HG02973 (cell line): ENCODE measurements at regions not wholly inside any gene's neighbourhood (a gene's known extent, or its start where the extent isn't known, plus 50 kb on each side); places are given as distances from the start of the nearest gene placed in this dataset.
"Not testable (repeated sequence)": the region's sequence is repeated elsewhere in the genome, so short reads cannot be mapped to it uniquely, and the experiment has no call there.

Experiments
- ATAC-seq: cut with Tn5 transposase; IDR thresholded peaks from one replicate; pipeline ENCODE4 v1.9.1; 2021; ENCODE audit warnings: moderate library complexity; ENCODE audit not compliant: unreplicated experiment

DNA sequence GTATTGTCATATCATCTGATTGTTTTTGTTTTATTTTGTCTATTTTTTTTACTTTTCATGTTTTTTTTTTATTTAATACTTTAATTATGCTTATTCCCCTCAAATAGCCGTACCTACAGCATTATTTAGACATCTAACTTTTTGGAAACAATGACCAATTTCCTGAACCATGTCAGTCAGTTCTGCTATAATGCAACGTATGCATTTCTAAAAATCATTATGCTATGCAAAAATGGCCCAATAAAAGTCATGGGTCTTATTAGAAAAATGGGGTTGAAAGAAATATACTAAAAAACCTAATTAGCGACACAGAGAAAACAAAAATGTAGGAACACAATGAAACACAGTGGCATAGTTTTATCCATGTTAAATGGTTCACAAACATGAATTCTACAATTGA lies 1454.7 kb downstream of the GRIK2 start:
- ATAC-seq: no peak

DNA sequence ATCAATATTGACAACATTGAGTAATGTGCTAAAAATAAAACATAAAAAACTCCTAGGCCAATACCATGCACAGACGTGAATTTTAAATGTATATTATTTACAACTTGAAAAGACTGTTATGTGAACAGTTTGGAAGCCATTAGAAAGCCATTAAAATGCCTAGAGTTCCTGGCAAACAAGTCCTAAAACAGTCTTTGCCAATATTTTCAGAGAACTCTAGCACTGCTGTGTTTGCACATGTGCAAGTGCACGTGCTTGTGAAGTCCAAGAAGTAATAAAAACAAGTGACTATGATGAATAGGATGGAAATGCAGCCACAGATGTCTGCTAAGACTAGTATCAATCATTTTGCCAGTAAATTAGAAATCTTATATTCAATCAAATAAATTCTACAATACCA lies 1447.6 kb downstream of the GRIK2 start:
- ATAC-seq: no peak

DNA sequence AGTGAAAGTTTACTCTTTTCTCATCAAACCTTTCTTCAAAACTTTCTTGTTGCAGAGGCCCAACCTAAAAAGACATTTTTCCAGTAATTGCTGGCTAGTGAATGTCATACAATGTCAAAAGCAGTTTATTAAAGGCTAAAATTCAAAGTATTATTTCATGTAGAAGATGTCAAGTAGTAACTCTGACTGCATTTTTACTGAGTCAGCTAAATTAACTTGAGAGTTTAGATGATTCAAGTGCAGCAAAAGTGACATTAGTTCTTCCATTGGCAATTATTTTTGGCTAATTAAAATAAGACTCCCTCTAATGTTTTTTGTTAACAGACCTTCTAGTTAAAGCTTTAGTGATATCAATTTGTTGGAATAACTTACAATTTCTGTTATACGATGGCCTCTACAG lies 1438.5 kb downstream of the GRIK2 start:
- no peak for ATAC-seq

DNA sequence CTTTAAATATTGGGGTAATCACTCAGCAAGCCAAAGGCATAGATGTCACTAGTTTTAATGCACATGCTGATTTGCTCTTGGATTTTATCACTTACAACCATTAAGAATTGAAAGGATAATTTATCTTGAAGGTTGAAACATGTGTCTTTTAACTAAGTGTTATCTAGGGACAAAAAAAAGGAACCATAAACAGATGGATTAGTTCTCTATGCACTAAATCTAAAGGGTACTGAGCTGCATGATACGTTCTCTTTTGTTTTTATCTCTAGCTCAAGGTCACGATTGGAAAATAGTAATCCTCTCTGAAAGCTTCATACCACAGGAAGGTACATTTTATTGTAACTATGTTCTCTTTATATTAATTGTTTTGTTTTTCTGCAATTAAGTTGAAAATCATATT lies 1426.6 kb downstream of the GRIK2 start:
- ATAC-seq: no peak

DNA sequence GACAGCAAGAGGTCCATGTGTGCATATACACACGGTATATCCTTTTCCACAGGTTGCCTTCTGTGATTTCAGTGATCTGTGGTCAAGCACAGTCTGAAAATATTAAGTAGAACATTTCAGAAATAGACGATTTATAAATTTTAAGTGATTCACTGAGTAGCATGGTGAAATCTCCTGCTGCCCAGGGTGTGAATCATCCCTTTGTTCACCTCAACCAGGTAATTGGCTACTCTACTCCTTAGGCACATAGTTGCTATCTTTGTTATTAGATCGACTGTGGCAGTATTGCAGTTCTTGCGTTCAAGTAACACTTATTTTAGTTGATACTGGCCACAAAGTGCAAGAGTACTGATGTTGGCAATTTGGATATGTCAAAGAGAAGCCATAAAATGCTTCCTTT lies 1421.7 kb downstream of the GRIK2 start:
- ATAC-seq: no peak

DNA sequence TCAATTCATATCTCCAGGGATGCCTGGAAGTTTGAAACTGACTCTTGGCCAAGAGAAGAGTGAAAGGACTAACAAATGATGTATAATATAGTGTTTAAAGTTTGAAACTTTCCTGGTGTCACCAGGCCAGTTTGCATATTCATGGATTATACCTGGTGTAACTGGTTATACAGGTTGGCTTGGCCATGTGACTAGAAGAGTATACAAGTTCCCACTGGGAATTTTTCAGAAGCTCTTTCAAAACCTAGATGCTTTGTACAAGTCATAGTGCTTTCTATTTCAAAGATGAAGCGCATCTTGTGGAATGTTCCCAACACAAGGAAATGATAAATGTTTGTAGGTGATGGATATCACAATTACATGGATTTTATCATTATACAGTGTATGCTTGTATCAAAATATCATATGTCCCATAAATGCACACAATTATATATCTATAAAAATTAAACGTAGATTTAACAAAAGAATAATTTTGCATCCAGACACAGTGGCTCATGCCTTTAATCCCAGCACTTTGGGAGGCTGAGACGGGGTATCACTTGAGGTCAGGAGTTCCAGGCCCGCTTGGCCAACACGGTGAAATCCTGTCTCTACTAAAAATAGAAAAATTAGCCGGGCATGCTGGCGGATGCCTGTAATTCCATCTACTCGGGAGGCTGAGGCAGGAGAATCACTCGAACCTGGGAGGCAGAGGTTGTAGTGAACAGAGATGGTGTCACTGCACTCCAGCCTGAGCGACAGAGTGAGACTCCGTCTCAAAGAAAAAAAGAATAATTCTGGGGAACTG lies 1420.2 kb downstream of the GRIK2 start:
- no peak for ATAC-seq

DNA sequence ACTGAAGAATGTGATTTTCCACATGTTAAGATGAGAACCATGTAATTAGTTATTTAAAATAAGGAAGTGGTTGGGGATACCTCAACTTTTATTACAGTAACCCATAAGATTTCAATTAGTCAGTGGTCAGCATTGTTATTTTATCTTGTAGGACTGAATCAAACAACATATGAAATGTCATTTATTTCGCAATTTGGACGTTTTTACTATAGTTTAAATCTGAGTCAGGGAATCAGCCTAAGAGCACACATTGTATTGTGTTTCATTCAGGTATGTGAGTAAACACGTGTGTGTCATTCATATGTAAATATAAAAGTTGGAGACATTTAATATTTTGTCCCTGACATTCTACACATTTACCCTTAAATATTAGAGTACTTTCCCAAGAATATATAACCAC lies 1418.7 kb downstream of the GRIK2 start:
- ATAC-seq: no peak

DNA sequence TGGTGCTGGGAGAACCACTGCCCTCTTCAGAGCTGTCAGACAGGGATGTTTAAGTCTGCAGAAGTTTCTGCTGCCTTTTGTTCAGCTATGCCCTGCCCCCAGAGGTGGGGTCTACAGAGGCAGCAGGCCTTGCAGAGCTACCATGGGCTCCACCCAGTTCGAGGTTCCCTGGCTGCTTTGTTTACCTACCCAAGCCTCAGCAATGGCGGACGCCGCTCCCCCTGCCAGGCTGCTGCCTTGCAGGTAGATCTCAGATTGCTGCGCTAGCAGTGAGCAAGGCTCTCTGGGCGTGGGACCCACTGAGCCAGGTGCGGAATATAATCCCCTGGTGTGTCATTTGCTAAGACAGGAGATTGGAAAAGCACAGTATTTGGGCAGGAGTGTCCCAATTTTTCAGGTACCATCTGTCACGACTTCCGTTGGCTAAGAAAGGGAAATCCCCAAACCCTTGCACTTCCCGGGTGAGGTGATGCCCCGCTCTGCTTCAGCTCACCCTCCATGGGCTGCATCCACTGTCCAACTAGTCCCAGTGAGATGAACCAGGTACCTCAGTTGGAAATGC lies 1415.5 kb downstream of the GRIK2 start:
- not testable (repeated sequence) for ATAC-seq

DNA sequence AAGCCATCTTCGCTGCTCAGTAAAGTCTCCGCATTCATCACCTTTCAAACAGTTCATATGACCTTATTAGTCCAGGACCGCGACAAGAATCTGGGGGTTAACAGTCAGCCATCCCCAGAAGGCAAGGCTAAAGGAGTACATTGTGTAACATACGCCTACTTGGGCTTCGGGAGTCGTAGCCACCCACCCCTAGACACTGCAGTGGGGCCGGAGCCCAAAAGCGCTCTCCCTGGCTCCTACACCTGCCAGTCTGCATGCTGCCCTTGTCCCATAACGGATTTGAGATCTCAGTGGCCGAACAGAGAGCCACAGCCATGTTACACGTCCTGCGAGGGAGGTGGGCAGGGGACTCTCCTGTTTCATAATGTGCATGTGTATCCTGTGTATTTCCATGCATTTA lies 1405.5 kb downstream of the GRIK2 start:
- ATAC-seq: no peak

DNA sequence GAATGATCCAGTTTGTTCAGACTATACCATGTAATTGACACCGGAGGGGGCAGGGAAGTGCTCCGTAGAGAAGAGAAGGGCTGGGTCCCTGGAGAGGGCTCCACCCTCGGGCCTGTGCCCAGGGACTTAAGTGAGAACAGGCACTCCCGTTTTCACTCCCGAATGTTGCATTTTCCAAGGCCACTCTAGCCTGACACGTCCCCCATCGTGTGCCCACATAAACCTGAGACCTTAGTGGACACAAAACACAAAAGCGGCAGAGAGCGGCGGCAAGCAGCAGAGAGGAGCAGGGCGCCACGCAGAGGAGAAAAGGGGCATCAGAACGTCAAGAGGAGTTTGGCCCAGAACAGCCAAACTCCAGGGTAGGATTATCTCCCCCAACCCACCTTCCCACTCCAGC lies 1405.1 kb downstream of the GRIK2 start:
- no peak for ATAC-seq

DNA sequence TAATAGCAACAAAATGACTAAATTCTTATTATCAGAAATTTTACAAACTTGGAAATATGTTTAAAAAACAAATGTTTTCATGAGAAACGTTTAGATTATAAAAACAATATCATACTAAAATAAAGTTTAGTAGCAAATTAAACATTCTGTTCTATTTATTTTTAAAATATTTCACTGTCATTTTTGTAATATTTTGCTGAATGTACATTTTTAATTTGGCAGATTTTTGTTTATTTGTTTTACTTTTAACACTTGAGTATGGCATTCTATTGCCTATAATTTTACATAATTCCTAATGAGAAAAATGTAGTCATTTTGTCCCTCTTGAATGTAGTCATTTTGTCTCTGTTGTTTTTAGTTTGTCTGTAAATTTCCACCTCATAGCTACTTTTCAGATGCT lies 1400.2 kb downstream of the GRIK2 start:
- ATAC-seq: no peak

DNA sequence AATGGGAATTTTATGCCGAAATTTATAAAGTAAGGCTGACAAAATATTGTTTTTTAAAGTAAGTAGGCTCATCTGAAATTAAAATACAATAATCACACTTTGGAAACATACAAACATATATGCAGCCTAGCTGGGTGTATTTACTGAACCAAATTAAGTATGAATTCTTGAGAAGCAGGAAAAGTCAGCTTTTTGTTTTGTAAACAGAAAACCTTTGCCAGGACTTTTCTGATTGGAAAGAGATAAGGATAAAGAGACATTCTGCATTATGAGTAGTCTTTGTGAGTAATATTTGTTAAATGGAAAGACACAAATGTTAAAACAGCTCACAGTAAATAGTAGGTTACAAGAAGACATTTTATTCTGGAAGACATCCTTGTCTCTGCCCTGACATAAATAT lies 1380.8 kb downstream of the GRIK2 start:
- ATAC-seq: no peak

DNA sequence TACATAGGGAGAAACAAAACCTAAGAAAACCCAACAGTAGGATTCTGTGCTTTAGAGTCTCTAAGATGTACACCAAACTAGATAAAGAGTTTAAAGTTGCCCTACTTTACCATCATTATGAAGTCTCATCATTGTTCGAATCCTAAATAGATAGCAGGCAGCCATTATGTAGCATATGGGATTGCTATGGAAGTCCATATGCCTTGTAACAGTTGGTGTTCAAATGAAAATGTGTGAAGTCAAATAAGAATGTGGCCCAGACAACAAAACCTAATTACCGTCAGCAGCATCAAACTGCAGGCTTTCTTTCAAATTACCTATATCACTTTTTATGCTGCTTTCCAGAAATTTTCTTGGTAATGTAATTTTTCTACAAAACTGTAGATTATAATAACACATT lies 1380.1 kb downstream of the GRIK2 start:
- no peak for ATAC-seq

DNA sequence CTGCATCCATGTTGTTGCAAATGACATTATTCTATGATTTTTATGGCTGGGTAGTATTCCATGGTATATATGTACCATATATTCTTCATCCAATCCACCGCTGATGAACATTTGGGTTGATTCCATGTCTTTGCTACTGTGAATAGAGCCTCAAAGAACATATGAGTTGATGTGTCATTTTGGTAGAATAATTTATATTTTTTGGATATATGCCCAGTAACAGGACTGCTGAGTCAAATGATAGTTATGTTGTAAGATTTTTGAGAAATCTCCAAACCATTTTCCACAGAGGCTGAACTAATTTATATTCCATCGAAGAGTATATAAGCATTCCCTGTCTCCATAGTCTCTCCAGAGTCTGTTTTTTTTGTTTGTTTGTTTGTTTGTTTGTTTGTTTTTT lies 1373.5 kb downstream of the GRIK2 start:
- ATAC-seq: no peak

DNA sequence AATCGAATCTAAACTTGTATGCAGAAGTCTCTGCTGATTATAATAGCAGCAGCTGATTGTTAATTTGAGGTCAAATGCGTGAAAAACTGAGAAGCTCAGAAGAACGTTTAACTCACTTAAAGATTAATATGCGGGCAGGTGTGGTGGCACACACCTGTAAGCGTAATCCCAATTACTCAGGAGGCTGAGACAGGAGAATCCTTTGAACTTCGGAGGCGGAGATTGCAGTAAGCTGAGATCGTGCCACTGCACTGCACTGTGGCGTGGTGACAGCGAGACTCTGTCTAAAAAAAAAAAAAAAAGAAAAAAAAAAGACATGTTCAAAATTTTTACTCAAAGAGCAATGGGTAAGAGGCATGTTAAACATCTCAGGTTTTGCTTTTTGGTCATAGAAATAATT lies 1370.8 kb downstream of the GRIK2 start:
- no peak for ATAC-seq

DNA sequence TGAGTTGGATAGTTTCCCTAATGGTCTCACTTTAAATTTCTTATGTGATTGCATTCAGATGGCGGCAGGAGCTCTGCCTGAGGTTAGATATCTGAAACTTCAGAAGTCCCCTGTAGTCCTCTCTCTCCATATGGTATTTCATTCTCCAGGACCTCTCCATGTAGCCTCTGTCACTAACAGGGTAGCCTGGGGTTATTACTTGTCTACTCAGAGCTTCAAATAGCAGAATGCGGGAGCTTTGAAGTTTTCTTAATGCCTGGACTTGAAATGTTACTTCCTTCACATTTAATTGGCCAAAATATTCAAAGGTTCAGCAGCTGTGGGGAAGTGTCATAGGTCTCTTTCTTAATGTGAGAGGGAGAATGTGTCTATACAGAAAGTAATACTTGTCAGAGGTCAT lies 1370.4 kb downstream of the GRIK2 start:
- ATAC-seq: no peak

DNA sequence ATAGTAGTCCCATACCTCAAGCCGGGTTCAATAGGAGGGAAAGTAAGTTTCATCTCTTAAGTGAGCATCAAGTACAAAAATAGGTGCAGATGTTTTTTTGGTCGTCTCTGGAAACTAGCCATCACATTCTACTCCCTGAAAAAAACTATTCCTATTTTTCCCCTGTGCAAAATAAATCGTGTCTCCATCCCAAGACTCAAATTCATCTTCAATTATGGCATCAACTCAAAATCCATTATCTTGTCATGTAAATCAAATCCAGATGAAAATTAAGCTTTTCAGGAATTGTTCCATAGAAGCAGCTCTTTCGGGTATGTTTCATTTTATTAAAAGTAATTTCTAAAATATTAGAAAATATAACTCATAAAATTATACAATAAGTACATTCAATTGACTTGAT lies 1368.4 kb downstream of the GRIK2 start:
- ATAC-seq: no peak

DNA sequence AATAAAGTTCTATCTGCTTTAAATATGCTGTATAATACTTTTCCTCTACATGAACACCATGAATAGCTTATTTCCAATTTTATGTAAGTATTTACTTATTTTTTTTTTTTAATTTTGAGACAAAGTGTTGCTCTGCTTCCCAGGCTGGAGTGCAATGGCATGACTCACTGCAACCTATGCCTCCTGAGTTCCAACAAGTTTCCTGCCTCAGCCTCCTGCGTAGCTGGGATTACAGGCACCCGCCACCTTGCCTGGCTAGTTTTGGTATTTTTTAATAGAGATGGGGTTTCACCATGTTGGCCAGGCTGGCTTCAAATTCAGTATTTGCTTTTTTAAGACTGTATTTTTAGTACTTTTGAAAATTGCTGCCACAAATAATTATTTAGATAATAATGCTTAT lies 1365.9 kb downstream of the GRIK2 start:
- ATAC-seq: no peak

DNA sequence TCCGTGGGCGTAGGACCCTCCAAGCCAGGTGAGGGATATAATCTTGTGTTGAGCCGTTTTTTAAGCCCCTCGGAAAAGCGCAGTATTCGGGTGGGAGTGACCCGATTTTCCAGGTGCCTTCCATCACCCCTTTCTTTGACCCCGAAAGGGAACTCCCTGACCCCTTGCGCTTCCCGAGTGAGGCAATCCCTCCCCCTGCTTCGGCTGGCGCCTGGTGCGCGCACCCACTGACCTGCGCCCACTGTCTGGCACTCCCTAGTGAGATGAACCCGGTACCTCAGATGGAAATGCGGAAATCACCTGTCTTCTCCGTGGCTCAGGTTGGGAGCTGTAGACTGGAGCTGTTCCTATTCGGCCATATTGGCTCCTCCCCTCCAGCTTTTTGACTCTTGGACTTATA lies 1365.0 kb downstream of the GRIK2 start:
- not testable (repeated sequence) for ATAC-seq

DNA sequence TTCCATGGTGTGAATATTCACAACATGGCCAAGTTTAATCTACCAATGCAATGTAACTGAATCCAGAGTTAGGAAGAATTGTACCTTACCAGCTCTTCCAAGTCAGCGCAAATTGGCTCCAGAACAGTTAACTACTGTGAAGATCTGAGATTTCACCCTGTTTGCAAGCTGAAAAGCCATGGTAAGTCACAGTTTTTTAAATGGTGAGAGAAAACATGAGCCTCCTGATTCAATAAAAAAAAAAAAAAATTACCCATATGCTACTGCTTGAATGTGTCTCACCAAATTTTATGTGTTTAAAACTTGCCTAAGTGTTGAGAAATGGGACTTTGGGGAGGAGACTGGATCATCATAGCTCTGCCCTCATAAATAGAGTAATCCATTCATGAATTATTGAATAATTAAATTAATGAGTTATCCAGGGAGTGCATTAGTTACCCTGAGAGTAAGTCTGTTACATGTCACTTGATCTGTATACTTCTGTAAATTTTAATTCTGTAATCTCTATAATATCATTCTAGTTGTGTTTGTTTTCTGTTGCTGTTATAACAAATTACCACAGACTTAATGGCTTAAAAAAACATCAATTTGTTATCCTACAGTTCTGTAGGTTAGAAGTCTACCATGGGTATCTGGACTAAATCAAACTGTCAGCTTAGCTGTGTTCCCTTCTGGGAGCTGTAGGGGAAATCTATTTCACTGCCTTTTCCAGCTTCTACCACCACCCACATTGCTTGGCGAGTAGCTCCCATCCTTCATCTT lies 1355.9 kb downstream of the GRIK2 start:
- ATAC-seq: no peak

DNA sequence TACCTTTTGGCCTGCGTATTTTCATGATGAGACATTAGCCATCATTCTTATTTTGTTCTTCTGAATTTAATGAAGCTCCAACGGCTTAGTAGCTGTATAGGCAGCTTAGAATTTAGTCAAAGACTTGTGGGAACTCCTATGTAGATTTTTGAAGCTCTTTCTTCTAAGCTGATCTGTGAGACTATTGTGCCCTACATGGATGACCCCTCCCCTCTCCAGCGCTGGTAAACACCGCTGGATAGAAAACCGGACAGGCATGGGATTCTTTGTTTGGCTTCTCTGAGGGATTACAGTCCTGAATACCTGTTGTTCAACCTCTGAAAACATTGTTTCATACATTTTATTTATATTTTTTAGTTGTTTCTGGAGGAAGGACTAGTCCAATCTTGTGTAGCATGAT lies 1353.4 kb downstream of the GRIK2 start:
- ATAC-seq: no peak

DNA sequence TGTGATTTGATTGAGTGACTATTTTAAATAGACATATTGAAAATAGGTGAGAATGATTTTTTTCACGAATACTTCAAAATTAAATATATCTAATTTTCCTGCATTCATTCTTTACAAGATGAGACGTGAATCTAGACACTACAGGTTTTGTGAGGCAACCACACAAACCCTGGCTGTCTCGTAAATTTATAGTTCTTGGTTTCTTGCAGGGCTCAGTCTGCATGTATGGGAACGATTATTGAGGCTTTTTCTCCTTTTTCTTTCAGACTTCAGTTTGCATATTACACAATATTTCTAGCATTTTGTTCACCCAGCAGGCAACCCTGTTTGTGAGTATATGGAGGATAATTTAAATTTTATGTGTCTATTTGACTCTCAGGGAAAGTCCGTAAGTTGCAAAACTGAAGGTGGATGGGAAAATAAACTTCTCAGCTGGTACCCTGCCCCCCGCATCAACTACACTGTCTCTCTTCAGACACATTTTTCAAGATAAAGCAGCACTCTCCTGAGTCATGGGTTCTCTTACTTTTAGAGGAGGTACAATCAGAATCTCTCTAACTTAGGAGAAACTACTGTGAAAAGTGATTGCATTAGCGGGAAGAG lies 1349.3 kb downstream of the GRIK2 start:
- ATAC-seq: no peak
